HG03342 (cell line): ENCODE measurements at regions not wholly inside any gene's neighbourhood (a gene's known extent, or its start where the extent isn't known, plus 50 kb on each side); places are given as distances from the start of the nearest gene placed in this dataset.

Experiments used
- ATAC-seq: cut with Tn5 transposase; IDR thresholded peaks from one replicate; pipeline ENCODE4 v1.9.1; 2021; ENCODE audit warnings: mild to moderate bottlenecking, moderate library complexity; ENCODE audit not compliant: unreplicated experiment

- ATAC-seq = no peak
Measured at GRCh38 chr3:34008836-34009809, 210.7 kb downstream of the PDCD6IP start.

- no peak for ATAC-seq
Measured at GRCh38 chr3:34011171-34012101, 213.0 kb downstream of the PDCD6IP start.

- ATAC-seq = no peak
Measured at GRCh38 chr3:34012102-34012461, 213.7 kb downstream of the PDCD6IP start.

- no peak for ATAC-seq
Measured at GRCh38 chr3:34013818-34014570, 215.6 kb downstream of the PDCD6IP start.

GRCh38 chr3:34015204-34016142, 217.0 kb downstream of the PDCD6IP start:
- ATAC-seq = no peak

GRCh38 chr3:34016925-34017587, 218.6 kb downstream of the PDCD6IP start:
- ATAC-seq = no peak

GRCh38 chr3:34017757-34018156, 219.3 kb downstream of the PDCD6IP start:
- no peak for ATAC-seq

- no peak for ATAC-seq
Measured at GRCh38 chr3:34019158-34019557, 220.7 kb downstream of the PDCD6IP start.

- no peak for ATAC-seq
Measured at GRCh38 chr3:34020170-34020569, 221.7 kb downstream of the PDCD6IP start.

- no peak for ATAC-seq
Measured at GRCh38 chr3:34020726-34021680, 222.6 kb downstream of the PDCD6IP start.

- ATAC-seq = no peak
Measured at GRCh38 chr3:34022147-34022546, 223.7 kb downstream of the PDCD6IP start.

- no peak for ATAC-seq
Measured at GRCh38 chr3:34024447-34025240, 226.2 kb downstream of the PDCD6IP start.

- no peak for ATAC-seq
Measured at GRCh38 chr3:34033839-34034238, 235.4 kb downstream of the PDCD6IP start.

- ATAC-seq = no peak
Measured at GRCh38 chr3:34034840-34035239, 236.4 kb downstream of the PDCD6IP start.

GRCh38 chr3:34035775-34036174, 237.3 kb downstream of the PDCD6IP start:
- no peak for ATAC-seq

GRCh38 chr3:34037260-34037659, 238.8 kb downstream of the PDCD6IP start:
- no peak for ATAC-seq

- ATAC-seq = no peak
Measured at GRCh38 chr3:34038131-34038530, 239.7 kb downstream of the PDCD6IP start.
